ENCODE measurements at regions not wholly inside any gene's neighbourhood (a gene's known extent, or its start where the extent isn't known, plus 50 kb on each side); places are given as distances from the start of the nearest gene placed in this dataset.

- TF ChIP-seq, protein P1, sequence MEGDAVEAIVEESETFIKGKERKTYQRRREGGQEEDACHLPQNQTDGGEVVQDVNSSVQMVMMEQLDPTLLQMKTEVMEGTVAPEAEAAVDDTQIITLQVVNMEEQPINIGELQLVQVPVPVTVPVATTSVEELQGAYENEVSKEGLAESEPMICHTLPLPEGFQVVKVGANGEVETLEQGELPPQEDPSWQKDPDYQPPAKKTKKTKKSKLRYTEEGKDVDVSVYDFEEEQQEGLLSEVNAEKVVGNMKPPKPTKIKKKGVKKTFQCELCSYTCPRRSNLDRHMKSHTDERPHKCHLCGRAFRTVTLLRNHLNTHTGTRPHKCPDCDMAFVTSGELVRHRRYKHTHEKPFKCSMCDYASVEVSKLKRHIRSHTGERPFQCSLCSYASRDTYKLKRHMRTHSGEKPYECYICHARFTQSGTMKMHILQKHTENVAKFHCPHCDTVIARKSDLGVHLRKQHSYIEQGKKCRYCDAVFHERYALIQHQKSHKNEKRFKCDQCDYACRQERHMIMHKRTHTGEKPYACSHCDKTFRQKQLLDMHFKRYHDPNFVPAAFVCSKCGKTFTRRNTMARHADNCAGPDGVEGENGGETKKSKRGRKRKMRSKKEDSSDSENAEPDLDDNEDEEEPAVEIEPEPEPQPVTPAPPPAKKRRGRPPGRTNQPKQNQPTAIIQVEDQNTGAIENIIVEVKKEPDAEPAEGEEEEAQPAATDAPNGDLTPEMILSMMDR (IDR thresholded peaks at IDR 0.05): no peak
- TF ChIP-seq POLR2A (IDR thresholded peaks at IDR 0.05): no peak
Measured at GRCh38 chr6:140581601-140582000, 1207.2 kb upstream of the CITED2 start.

Data from heart left ventricle (tissue), 13 donors.